T-helper 1 cell treated with Interleukin-12 subunit alpha and Interleukin-12 subunit beta and Interleukin-4 antibody, amounts not matched to agents 30 μg/mL and 1 μg/mL, for 36 hours (primary cell): ENCODE measurements at regions not wholly inside any gene's neighbourhood (a gene's known extent, or its start where the extent isn't known, plus 50 kb on each side); places are given as distances from the start of the nearest gene placed in this dataset.

ENCODE experiments used
- H3K27ac Mint-ChIP-seq: one replicate; pipeline ENCODE4 v1.8.0; 2021; ENCODE audit warnings: mild to moderate bottlenecking, mixed read lengths
- H3K27me3 Mint-ChIP-seq: one replicate; pipeline ENCODE4 v1.8.0; 2021; ENCODE audit warnings: low read depth, mixed read lengths
- H3K36me3 Mint-ChIP-seq: one replicate; pipeline ENCODE4 v1.8.0; 2021; ENCODE audit warnings: low read depth, mixed read lengths
- H3K4me1 Mint-ChIP-seq: one replicate; pipeline ENCODE4 v1.8.0; 2021; ENCODE audit warnings: low read depth, mixed read lengths
- H3K4me3 Mint-ChIP-seq: one replicate; pipeline ENCODE4 v1.8.0; 2021; ENCODE audit warnings: mild to moderate bottlenecking, moderate library complexity, mixed read lengths
- H3K9me3 Mint-ChIP-seq: one replicate; pipeline ENCODE4 v1.8.0; 2021; ENCODE audit warnings: mixed read lengths

GRCh38 chr11:70656252-70656651 is 257.9 kb downstream of the CTTN start:
- no peaks in the 10 kb centered on the region for H3K4me1 Mint-ChIP-seq
- H3K4me3 Mint-ChIP-seq = no peak overlapping the region
- peaks cover 20% of the 10 kb centered on the region for H3K27me3 Mint-ChIP-seq
- no peak overlapping the region for H3K27ac Mint-ChIP-seq
- H3K9me3 Mint-ChIP-seq = no peaks in the 10 kb centered on the region
- no peaks in the 10 kb centered on the region for H3K36me3 Mint-ChIP-seq

- H3K27me3 Mint-ChIP-seq = peaks cover 25% of the 10 kb centered on the region
- no peak overlapping the region for H3K27ac Mint-ChIP-seq
- no peaks in the 10 kb centered on the region for H3K9me3 Mint-ChIP-seq
- peaks cover 2% of the 10 kb centered on the region for H3K4me1 Mint-ChIP-seq
- no peak overlapping the region for H3K4me3 Mint-ChIP-seq
- no peaks in the 10 kb centered on the region for H3K36me3 Mint-ChIP-seq
Measured at GRCh38 chr11:70660059-70660888, 261.9 kb downstream of the CTTN start.

GRCh38 chr11:70660889-70661197 is 262.5 kb downstream of the CTTN start:
- H3K9me3 Mint-ChIP-seq = no peaks in the 10 kb centered on the region
- H3K36me3 Mint-ChIP-seq = no peaks in the 10 kb centered on the region
- H3K27me3 Mint-ChIP-seq = peaks cover 25% of the 10 kb centered on the region
- no peak overlapping the region for H3K27ac Mint-ChIP-seq
- H3K4me1 Mint-ChIP-seq = peaks cover 2% of the 10 kb centered on the region
- no peak overlapping the region for H3K4me3 Mint-ChIP-seq

- Mint-ChIP-seq H3K4me1 (peaks cover 2% of the 10 kb centered on the region), H3K27me3 (peaks cover 21% of the 10 kb centered on the region), H3K9me3 (no peaks in the 10 kb centered on the region), H3K4me3 (no peak overlapping the region), H3K36me3 (no peaks in the 10 kb centered on the region), H3K27ac (no peak overlapping the region)
Measured at GRCh38 chr11:70661761-70662501, 263.6 kb downstream of the CTTN start.

- H3K27ac Mint-ChIP-seq = no peak overlapping the region
- H3K36me3 Mint-ChIP-seq = no peaks in the 10 kb centered on the region
- H3K9me3 Mint-ChIP-seq = no peaks in the 10 kb centered on the region
- H3K4me3 Mint-ChIP-seq = no peak overlapping the region
- H3K4me1 Mint-ChIP-seq = peaks cover 2% of the 10 kb centered on the region
- H3K27me3 Mint-ChIP-seq = peaks cover 21% of the 10 kb centered on the region
Measured at GRCh38 chr11:70662691-70663098, 264.4 kb downstream of the CTTN start.

- H3K36me3 Mint-ChIP-seq = no peaks in the 10 kb centered on the region
- H3K27ac Mint-ChIP-seq = no peak overlapping the region
- H3K4me3 Mint-ChIP-seq = no peak overlapping the region
- no peaks in the 10 kb centered on the region for H3K9me3 Mint-ChIP-seq
- H3K27me3 Mint-ChIP-seq = peaks cover 21% of the 10 kb centered on the region
- peaks cover 2% of the 10 kb centered on the region for H3K4me1 Mint-ChIP-seq
Measured at GRCh38 chr11:70663815-70664214, 265.5 kb downstream of the CTTN start.

- Mint-ChIP-seq H3K36me3 (no peaks in the 10 kb centered on the region), H3K4me3 (no peak overlapping the region), H3K27ac (no peak overlapping the region), H3K27me3 (peaks cover 5% of the 10 kb centered on the region), H3K4me1 (peaks cover 2% of the 10 kb centered on the region), H3K9me3 (no peaks in the 10 kb centered on the region)
Measured at GRCh38 chr11:70666311-70666710, 268.0 kb downstream of the CTTN start.

- Mint-ChIP-seq H3K4me1 (no peaks in the 10 kb centered on the region), H3K36me3 (no peaks in the 10 kb centered on the region), H3K4me3 (no peak overlapping the region), H3K27ac (no peak overlapping the region), H3K27me3 (no peaks in the 10 kb centered on the region), H3K9me3 (no peaks in the 10 kb centered on the region)
Measured at GRCh38 chr11:70667767-70668166, 269.4 kb downstream of the CTTN start.

- Mint-ChIP-seq H3K27me3 (no peaks in the 10 kb centered on the region), H3K36me3 (no peaks in the 10 kb centered on the region), H3K9me3 (no peaks in the 10 kb centered on the region), H3K4me1 (no peaks in the 10 kb centered on the region), H3K4me3 (no peak overlapping the region), H3K27ac (no peak overlapping the region)
Measured at GRCh38 chr11:70668204-70669202, 270.2 kb downstream of the CTTN start.

- Mint-ChIP-seq H3K27me3 (no peaks in the 10 kb centered on the region), H3K9me3 (no peaks in the 10 kb centered on the region), H3K4me1 (no peaks in the 10 kb centered on the region), H3K4me3 (no peak overlapping the region), H3K27ac (no peak overlapping the region), H3K36me3 (no peaks in the 10 kb centered on the region)
Measured at GRCh38 chr11:70669281-70669680, 271.0 kb downstream of the CTTN start.

GRCh38 chr11:70669871-70670675 is 271.7 kb downstream of the CTTN start:
- Mint-ChIP-seq H3K9me3 (no peaks in the 10 kb centered on the region), H3K4me1 (no peaks in the 10 kb centered on the region), H3K36me3 (no peaks in the 10 kb centered on the region), H3K27ac (no peak overlapping the region), H3K4me3 (no peak overlapping the region), H3K27me3 (no peaks in the 10 kb centered on the region)

- Mint-ChIP-seq H3K4me3 (no peak overlapping the region), H3K27ac (no peak overlapping the region), H3K27me3 (no peaks in the 10 kb centered on the region), H3K9me3 (no peaks in the 10 kb centered on the region), H3K36me3 (no peaks in the 10 kb centered on the region), H3K4me1 (no peaks in the 10 kb centered on the region)
Measured at GRCh38 chr11:70670676-70671034, 272.3 kb downstream of the CTTN start.

- Mint-ChIP-seq H3K36me3 (no peaks in the 10 kb centered on the region), H3K27ac (no peak overlapping the region), H3K27me3 (no peaks in the 10 kb centered on the region), H3K4me3 (no peak overlapping the region), H3K9me3 (no peaks in the 10 kb centered on the region), H3K4me1 (no peaks in the 10 kb centered on the region)
Measured at GRCh38 chr11:70671083-70671482, 272.8 kb downstream of the CTTN start.

GRCh38 chr11:70671611-70672010 is 273.3 kb downstream of the CTTN start:
- Mint-ChIP-seq H3K9me3 (no peaks in the 10 kb centered on the region), H3K27ac (no peak overlapping the region), H3K27me3 (no peaks in the 10 kb centered on the region), H3K36me3 (no peaks in the 10 kb centered on the region), H3K4me1 (no peaks in the 10 kb centered on the region), H3K4me3 (no peak overlapping the region)
